GM18907 (cell line): ENCODE measurements at regions not wholly inside any gene's neighbourhood (a gene's known extent, or its start where the extent isn't known, plus 50 kb on each side); places are given as distances from the start of the nearest gene placed in this dataset.

ENCODE experiments used
- ATAC-seq: cut with Tn5 transposase; IDR thresholded peaks from one replicate; pipeline ENCODE4 v1.9.1; 2021; ENCODE audit warnings: mild to moderate bottlenecking, moderate library complexity; ENCODE audit not compliant: unreplicated experiment

DNA sequence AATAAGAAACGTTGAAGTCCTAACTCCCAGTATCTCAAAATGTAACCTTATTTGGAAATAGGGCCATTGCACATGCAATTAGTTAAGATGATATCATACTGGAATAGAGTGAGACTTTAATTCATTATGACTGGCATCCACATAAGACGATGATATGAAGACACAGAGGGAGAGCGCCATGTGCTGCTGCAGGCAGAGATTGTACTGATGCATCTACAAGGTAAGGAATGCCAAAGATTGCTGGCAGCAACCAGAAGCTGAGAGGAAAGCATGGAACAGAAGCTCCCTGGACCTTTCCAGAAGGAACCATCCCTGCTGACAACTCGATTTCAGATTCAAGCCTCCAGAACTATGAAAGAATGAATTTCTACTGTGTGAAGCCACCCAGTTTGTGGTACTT is 697.0 kb upstream of the INTU start:
- ATAC-seq = no peak

- ATAC-seq = no peak
Measured at GRCh38 chr4:126937342-126937741, 695.4 kb upstream of the INTU start.

DNA sequence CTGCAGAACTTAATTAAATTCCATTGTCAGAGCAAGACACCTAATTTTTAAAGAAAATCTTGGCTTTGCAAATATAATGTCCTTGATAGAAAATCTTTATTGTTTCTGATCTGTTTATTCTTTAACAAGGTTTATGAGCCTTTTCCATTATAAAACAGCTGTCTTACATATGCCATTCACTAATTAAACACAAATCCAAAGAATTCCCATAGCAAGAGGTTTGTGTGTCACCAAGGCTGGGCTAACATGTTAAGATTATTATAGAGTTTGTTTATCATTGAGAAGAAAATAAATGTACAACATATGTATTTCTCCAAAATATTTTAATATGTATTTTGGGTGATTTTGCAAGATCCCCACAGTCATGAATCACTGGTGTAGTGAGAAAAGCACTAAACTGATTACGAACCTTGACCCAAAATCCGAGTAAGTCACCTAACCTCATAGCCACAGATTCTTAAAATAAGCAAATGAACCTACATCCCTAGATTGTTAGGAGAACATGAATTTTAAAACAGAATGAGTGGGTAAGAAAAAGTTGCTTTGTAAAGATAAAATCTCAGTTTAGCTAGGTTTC is 694.8 kb upstream of the INTU start:
- ATAC-seq = no peak

GRCh38 chr4:126939401-126939800 is 693.4 kb upstream of the INTU start:
- ATAC-seq = no peak

DNA sequence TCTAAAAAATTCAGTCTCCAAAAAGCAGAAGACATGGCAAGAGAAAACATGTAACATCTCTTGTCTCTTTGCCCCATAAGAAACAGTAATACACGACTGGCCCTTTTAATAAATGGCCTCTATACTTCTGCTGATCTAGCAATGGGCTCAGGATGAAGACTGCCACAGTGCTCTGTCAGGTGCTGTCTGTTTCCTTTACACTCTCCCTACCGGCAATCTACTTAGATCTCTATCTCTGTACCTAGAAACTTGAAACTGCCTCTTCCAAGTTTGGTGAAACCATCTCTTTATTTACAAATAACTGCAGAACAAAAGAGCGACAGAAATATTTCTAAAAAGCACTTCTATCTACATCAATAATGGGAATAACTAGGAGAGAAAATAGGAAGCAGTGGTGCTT is 685.2 kb upstream of the INTU start:
- ATAC-seq = no peak

DNA sequence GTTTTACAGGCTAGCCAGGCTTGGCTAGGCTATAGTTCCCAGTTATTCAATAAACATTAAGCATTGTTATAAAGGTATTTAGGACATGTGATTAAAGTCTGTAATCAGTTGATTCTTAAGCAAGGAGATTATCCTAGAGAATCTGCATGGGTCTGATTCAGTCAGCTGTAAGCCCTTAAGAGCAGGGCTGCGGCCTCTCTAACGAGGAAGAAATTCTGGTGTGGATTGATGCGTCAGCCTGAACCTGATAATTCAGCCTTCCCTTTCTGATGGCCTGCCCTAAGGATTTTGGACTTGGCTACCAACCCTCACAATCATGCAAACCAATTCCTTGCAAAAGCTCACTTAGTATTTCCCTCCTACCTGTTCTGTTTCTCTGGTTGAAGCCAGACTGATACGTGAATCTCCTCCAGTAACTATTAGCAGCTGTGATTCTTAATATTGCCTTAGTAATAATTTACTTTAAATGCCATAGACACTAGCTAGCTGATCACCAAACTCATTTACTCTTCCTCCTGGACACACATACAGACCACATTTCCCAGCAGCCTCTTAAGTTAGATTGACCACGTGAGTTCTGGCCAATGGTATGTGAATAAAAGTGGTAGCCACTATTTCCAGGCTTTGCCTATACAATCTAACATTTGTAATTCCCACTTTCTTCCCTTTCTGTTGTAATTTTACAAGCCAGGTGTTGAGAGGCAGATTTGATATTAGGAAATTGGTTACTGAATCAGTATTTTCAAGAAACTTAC is 678.0 kb upstream of the INTU start:
- no peak for ATAC-seq

GRCh38 chr4:126955292-126956183 is 677.2 kb upstream of the INTU start:
- ATAC-seq = no peak

DNA sequence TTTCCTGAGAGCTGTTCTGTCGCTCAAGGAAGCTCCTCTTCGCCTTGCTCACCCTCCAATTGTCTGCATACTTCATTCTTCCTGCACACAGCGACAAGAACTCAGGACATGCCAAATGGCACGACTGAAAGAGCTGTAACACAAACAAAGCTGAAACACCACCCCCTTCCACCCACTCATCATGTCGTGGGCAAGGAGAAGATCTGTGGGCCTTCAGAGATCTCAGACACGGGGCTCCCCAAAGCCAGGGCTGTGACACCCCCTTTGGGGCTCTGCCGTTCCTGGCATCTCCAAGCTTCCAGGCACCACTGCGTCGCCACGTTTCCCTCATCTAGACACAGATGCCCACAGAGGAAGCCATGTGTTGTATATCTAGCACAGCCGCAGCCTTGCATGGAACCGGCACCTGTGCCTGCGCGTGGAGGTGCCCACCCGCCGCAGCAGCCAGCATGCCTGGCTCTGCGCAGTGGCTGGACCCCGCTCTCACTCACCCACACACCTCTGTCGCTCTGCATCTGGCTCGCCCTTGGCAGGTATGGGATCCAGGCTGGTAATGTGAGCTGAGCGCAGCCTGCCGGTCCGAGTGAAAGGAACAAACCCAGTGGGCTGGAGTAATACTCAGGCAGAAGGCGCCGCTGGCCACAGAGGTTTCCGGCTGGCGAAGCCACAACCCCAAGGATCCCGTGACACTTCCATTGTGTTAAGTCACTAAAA is 676.4 kb upstream of the INTU start:
- no peak for ATAC-seq

- ATAC-seq = no peak
Measured at GRCh38 chr4:126957556-126957955, 675.2 kb upstream of the INTU start.

GRCh38 chr4:126957987-126958386 is 674.8 kb upstream of the INTU start:
- no peak for ATAC-seq

DNA sequence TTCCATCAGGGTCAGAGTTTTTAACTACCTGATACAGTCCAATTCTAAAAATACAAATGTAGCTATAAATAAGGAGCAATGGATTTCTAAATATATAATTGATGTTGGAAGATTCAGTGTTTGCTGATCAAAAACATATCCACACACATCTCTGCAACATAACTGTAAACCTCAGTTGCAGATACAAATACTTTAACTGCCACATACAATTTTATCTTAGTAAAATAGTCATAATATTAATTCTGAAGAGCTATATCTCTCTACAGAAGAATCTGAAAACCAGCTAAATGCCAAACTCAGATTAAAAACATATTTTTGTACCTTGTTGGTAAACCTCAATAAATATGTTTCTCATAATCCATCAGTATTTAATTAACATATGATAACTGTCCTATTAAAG is 674.3 kb upstream of the INTU start:
- no peak for ATAC-seq

DNA sequence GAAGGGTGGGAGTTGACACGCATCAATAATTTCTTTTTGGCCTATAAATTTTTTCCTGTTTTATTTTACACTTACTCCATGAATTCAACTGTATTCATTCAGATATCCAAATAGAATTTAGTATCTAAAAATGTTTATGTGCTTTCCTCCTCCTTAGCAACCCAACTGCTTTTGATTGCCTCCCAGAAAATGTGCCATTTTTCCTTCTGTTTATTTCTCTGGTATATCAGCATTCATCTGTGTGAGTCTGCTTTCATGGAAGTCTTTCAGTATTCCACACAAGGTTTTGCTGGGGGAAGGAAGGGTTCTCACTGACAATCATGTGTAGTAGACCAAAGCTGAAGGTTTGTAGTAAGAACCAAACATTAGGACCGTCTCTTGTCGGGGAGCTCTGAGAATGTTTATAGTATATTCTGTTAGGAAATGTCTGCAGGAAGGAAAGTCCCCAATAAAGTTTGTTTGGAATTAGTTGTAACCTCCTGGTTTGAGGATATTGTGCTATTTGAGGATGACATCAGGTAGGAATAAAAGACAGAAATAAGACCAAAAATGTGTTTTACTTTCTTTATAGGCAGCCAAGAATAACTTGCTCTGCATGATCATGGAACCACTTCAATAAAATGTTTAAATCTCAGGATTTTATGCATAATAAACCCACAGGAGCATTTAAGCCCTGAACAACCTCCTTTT is 673.6 kb upstream of the INTU start:
- no peak for ATAC-seq

GRCh38 chr4:126960760-126961159 is 672.0 kb upstream of the INTU start:
- ATAC-seq = no peak

- ATAC-seq = no peak
Measured at GRCh38 chr4:126961661-126962060, 671.1 kb upstream of the INTU start.

GRCh38 chr4:126965877-126966276 is 666.9 kb upstream of the INTU start:
- no peak for ATAC-seq

- ATAC-seq = no peak
Measured at GRCh38 chr4:126969360-126970235, 663.2 kb upstream of the INTU start.

- ATAC-seq = no peak
Measured at GRCh38 chr4:126973201-126973600, 659.6 kb upstream of the INTU start.

- no peak for ATAC-seq
Measured at GRCh38 chr4:126976850-126977632, 655.7 kb upstream of the INTU start.

- ATAC-seq = no peak
Measured at GRCh38 chr4:126986005-126986404, 646.8 kb upstream of the INTU start.
